Caco-2 (cell line): ENCODE measurements at regions not wholly inside any gene's neighbourhood (a gene's known extent, or its start where the extent isn't known, plus 50 kb on each side); places are given as distances from the start of the nearest gene placed in this dataset.

Experiments used
- BruUV-seq: library from RNA; stranded (reverse); fragments of 400-500 nt; replicated peaks from 2 replicates; lab custom pipeline; 2021; lab: Mats Ljungman, UMichigan
- CTCF ChIA-PET: fragments of 300-600 bp; sonication (Branson Sonifier 250); formaldehyde crosslinking; loops from one replicate; lab custom pipeline; 2022; ENCODE audit warnings: antibody characterized with exemption; lab: Charles Lee
- POLR2A ChIA-PET: fragments of 300-600 bp; sonication (Branson Sonifier 250); formaldehyde crosslinking; loops from one replicate; lab custom pipeline; 2022; ENCODE audit warnings: antibody characterized with exemption; lab: Charles Lee
- DNase-seq, 2 experiments: peaks; one replicate each; pipeline versions ENCODE4 v3.0.0 to v3.0.0-alpha.2; 2020 to 2022
- H3K27me3 ChIP-seq: replicated peaks from 2 replicates; pipeline ENCODE4 v1.6.0; 2011; ENCODE audit warnings: low read length; ENCODE audit not compliant: control insufficient read depth, insufficient read depth
- H3K36me3 ChIP-seq: 2 replicates; pipeline ENCODE4 v1.5.1; 2011; ENCODE audit warnings: low read length; ENCODE audit not compliant: control insufficient read depth, insufficient read depth
- H3K4me1 ChIP-seq: fragments of 250-450 bp; sonication (Bioruptor Pico); 2 replicates; pipeline ENCODE4 v1.5.1; 2020; ENCODE audit warnings: mild to moderate bottlenecking
- H3K4me3 ChIP-seq: 2 replicates; pipeline ENCODE4 v1.5.1; 2011; ENCODE audit warnings: low read depth, mild to moderate bottlenecking, control low read depth, low read length
- H3K9me3 ChIP-seq: fragments of 250-450 bp; sonication (Bioruptor Pico); 2 replicates; pipeline ENCODE4 v1.5.1; 2020; ENCODE audit warnings: mild to moderate bottlenecking, moderate library complexity
- H3K27ac Mint-ChIP-seq: one replicate; pipeline ENCODE4 v1.8.0; 2022; ENCODE audit warnings: mixed read lengths; ENCODE audit not compliant: unreplicated experiment
- H3K27me3 Mint-ChIP-seq: one replicate; pipeline ENCODE4 v1.8.0; 2022; ENCODE audit warnings: mixed read lengths; ENCODE audit not compliant: insufficient read depth, unreplicated experiment
- H3K36me3 Mint-ChIP-seq: one replicate; pipeline ENCODE4 v1.8.0; 2022; ENCODE audit warnings: mild to moderate bottlenecking, mixed read lengths; ENCODE audit not compliant: insufficient read depth, unreplicated experiment
- H3K4me1 Mint-ChIP-seq: one replicate; pipeline ENCODE4 v1.8.0; 2022; ENCODE audit warnings: low read depth, mixed read lengths; ENCODE audit not compliant: unreplicated experiment
- H3K4me3 Mint-ChIP-seq: one replicate; pipeline ENCODE4 v1.8.0; 2022; ENCODE audit warnings: mild to moderate bottlenecking, moderate library complexity, mixed read lengths; ENCODE audit not compliant: unreplicated experiment
- H3K9me3 Mint-ChIP-seq: one replicate; pipeline ENCODE4 v1.8.0; 2022; ENCODE audit warnings: mixed read lengths; ENCODE audit not compliant: unreplicated experiment
- intact Hi-C: fragments of 100-400 bp; cut with micrococcal nuclease; formaldehyde crosslinking; loops from one replicate; pipeline ENCODE4 v1.10.0; 2022; ENCODE audit not compliant: unreplicated experiment
- TF ChIP-seq, protein P1 (sequence below), 2 experiments: fragments of 200-600 bp in 1 of 2; IDR thresholded peaks; 1 replicate in 1 of 2; 2 replicates in 1 of 2; pipeline versions ENCODE4 v1.5.1 to v1.8.0; 2011 to 2022; ENCODE audit warnings: antibody characterized with exemption in 1 of 2, control low read depth in 1 of 2, inconsistent platforms in 1 of 2, low read depth in 1 of 2, low read length in 1 of 2, mild to moderate bottlenecking in 1 of 2, moderate library complexity in 1 of 2; ENCODE audit not compliant: insufficient read depth in 1 of 2, severe bottlenecking in 1 of 2, unreplicated experiment in 1 of 2

- BruUV-seq: no TSS peak
- DNase-seq: no peak
- intact Hi-C loops: no loop called here
- Mint-ChIP-seq H3K27ac (no peak overlapping the region), H3K4me1 (no peaks in the 10 kb centered on the region), H3K27me3 (peaks cover 8% of the 10 kb centered on the region), H3K4me3 (no peak overlapping the region), H3K36me3 (no peaks in the 10 kb centered on the region), H3K9me3 (no peaks in the 10 kb centered on the region)
- Histone ChIP-seq H3K36me3 (no peaks in the 10 kb centered on the region), H3K9me3 (no peaks in the 10 kb centered on the region), H3K4me1 (no peaks in the 10 kb centered on the region), H3K27me3 (no peaks in the 10 kb centered on the region), H3K4me3 (no peak overlapping the region)
- TF ChIP-seq, protein P1, sequence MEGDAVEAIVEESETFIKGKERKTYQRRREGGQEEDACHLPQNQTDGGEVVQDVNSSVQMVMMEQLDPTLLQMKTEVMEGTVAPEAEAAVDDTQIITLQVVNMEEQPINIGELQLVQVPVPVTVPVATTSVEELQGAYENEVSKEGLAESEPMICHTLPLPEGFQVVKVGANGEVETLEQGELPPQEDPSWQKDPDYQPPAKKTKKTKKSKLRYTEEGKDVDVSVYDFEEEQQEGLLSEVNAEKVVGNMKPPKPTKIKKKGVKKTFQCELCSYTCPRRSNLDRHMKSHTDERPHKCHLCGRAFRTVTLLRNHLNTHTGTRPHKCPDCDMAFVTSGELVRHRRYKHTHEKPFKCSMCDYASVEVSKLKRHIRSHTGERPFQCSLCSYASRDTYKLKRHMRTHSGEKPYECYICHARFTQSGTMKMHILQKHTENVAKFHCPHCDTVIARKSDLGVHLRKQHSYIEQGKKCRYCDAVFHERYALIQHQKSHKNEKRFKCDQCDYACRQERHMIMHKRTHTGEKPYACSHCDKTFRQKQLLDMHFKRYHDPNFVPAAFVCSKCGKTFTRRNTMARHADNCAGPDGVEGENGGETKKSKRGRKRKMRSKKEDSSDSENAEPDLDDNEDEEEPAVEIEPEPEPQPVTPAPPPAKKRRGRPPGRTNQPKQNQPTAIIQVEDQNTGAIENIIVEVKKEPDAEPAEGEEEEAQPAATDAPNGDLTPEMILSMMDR (IDR thresholded peaks at IDR 0.05; ENCODE audit: insufficient read depth in 1 of 2, low read depth in 1 of 2, low read length in 1 of 2, severe bottlenecking in 1 of 2, unreplicated experiment in 1 of 2): no peak
- ChIA-PET POLR2A (no interaction called here), CTCF (no interaction called here)
Observed at GRCh38 chr17:5672141-5672540, 87.8 kb upstream of the NLRP1 start.

DNA sequence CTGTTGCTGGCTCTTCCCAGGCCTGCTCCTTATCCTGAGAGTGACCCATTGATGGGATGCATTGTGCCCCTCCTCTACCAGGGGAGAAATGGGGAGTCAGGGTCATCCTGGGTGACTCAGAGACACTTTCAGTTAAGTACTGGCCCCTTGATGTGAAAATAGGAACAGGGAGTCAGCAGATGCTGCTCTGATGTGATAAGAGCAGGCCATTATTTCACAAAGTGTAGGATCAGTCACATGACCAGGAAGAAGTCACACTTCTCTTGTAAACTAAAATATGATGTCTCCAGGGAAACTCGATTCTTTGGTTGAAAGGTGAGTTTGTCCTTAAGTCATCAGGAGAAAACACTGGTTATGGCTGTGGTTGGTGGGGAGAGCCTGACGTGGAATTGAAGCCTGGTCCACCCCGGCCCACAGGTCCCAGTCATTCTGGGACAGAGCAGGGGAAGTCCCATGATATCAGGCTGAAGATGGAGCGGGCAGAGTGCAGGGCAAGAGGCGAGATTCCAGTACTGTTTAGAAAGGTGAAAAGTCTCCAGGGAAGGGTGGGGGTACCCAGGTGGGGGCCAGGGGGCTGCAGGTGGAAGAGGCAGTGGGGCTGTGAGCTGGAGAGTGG lies 88.6 kb upstream of the NLRP1 start:
- Histone ChIP-seq H3K4me1 (no peaks in the 10 kb centered on the region), H3K27me3 (no peaks in the 10 kb centered on the region), H3K9me3 (no peaks in the 10 kb centered on the region), H3K36me3 (no peaks in the 10 kb centered on the region), H3K4me3 (no peak overlapping the region)
- Mint-ChIP-seq H3K9me3 (no peaks in the 10 kb centered on the region), H3K36me3 (no peaks in the 10 kb centered on the region), H3K4me3 (no peak overlapping the region), H3K27ac (no peak overlapping the region), H3K4me1 (no peaks in the 10 kb centered on the region), H3K27me3 (peaks cover 8% of the 10 kb centered on the region)
- CTCF ChIA-PET: no interaction called here
- POLR2A ChIA-PET: no interaction called here
- TF ChIP-seq, protein P1 (IDR thresholded peaks at IDR 0.05; ENCODE audit: insufficient read depth in 1 of 2, low read depth in 1 of 2, low read length in 1 of 2, severe bottlenecking in 1 of 2, unreplicated experiment in 1 of 2): no peak
- BruUV-seq: no TSS peak
- no peak for DNase-seq
- intact Hi-C loops: no loop called here

GRCh38 chr17:5675625-5676421 lies 91.5 kb upstream of the NLRP1 start:
- CTCF ChIA-PET: no interaction called here
- H3K4me3 Mint-ChIP-seq: no peak overlapping the region
- no peak overlapping the region for H3K27ac Mint-ChIP-seq
- BruUV-seq: no TSS peak
- Histone ChIP-seq H3K36me3 (no peaks in the 10 kb centered on the region), H3K27me3 (no peaks in the 10 kb centered on the region), H3K9me3 (no peaks in the 10 kb centered on the region), H3K4me1 (no peaks in the 10 kb centered on the region), H3K4me3 (no peak overlapping the region)
- H3K27me3 Mint-ChIP-seq: no peaks in the 10 kb centered on the region
- H3K4me1 Mint-ChIP-seq: no peaks in the 10 kb centered on the region
- TF ChIP-seq, protein P1 (IDR thresholded peaks at IDR 0.05; ENCODE audit: insufficient read depth in 1 of 2, low read depth in 1 of 2, low read length in 1 of 2, severe bottlenecking in 1 of 2, unreplicated experiment in 1 of 2): no peak
- POLR2A ChIA-PET: no interaction called here
- intact Hi-C loops: no loop called here
- no peak for DNase-seq
- H3K36me3 Mint-ChIP-seq: no peaks in the 10 kb centered on the region
- no peaks in the 10 kb centered on the region for H3K9me3 Mint-ChIP-seq
